ENCODE measurements at regions not wholly inside any gene's neighbourhood (a gene's known extent, or its start where the extent isn't known, plus 50 kb on each side); places are given as distances from the start of the nearest gene placed in this dataset.
"Not testable (repeated sequence)": the region's sequence is repeated elsewhere in the genome, so short reads cannot be mapped to it uniquely, and the experiment has no call there.

DNA sequence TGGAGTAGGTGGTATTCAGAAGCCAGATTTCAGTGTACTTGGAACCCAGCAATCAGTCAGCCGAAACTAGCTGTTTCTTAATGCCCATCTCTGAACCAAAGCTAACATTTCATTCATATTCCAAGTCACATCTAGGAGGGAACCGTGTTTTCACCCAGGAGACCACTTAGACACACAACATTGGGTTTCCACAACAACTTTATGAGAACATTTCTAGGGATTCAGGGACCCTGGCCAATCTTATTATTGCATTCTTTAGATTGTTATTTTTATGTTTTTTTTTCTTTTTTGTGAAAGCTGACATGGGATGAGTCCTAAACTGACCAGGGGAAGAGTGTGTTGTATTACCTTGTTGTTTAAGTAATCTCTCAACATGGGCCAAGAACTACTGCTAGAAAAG lies 72.5 kb upstream of the KIAA0040 start:
- 81 to 97% (median 84%) methylated on average over 2 of the region's 2 CpGs for WGBS, 5 donors
- TF ChIP-seq POLR2AphosphoS5 (IDR thresholded peaks at IDR 0.05) (no peak), POLR2A (IDR thresholded peaks at IDR 0.05) (no peak), CTCF (IDR thresholded peaks at IDR 0.05 in 8 of 11, conservative IDR thresholded peaks at IDR 0.05 in 3 of 11) (no peak)
- H3K27ac ChIP-seq = no peak overlapping the region
- H3K9me3 ChIP-seq = peaks cover 0 to 15% (median 11%) of the 10 kb centered on the region in 8 donors
- no peaks in the 10 kb centered on the region for H3K4me1 ChIP-seq
- intact Hi-C loops (cut with DNase I; ENCODE audit: low total_unique reads) = no loop called here
- H3K36me3 ChIP-seq = no peaks in the 10 kb centered on the region
- H3K27me3 ChIP-seq (replicated peaks in 1 of 7) = no peaks in the 10 kb centered on the region
- H3K4me3 ChIP-seq = no peak overlapping the region
- no peak for DNase-seq

GRCh38 chr1:175262621-175263020 lies 70.0 kb upstream of the KIAA0040 start:
- H3K27ac ChIP-seq = no peak overlapping the region
- no peaks in the 10 kb centered on the region for H3K4me1 ChIP-seq
- H3K36me3 ChIP-seq = no peaks in the 10 kb centered on the region
- WGBS, 5 donors = 71 to 92% (median 90%) methylated on average over 1 of the region's 1 CpG
- H3K4me3 ChIP-seq = no peak overlapping the region
- H3K9me3 ChIP-seq = peaks cover 0 to 17% (median 11%) of the 10 kb centered on the region in 8 donors
- H3K27me3 ChIP-seq (replicated peaks in 1 of 7) = no peaks in the 10 kb centered on the region
- DNase-seq = no peak
- intact Hi-C loops (cut with DNase I; ENCODE audit: low total_unique reads) = no loop called here
- TF ChIP-seq CTCF (IDR thresholded peaks at IDR 0.05 in 8 of 11, conservative IDR thresholded peaks at IDR 0.05 in 3 of 11) (no peak), POLR2A (IDR thresholded peaks at IDR 0.05) (no peak), POLR2AphosphoS5 (IDR thresholded peaks at IDR 0.05) (no peak)

DNA sequence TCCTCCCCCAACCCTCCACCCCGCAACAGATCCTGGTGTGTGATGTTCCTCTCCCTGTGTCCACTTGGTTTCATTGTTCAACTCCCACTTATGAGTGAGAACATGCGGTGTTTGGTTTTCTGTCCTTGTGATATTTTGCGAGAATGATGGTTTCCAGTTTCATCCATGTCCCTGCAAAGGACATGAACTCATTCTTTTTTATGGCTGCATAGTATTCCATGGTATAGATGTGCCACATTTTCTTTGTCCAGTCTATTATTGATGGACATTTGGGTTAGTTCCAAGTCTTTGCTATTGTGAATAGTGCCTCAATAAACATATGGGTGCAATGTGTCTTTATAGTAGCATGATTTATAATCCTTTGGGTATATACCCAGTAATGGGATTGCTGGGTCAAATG lies 63.7 kb upstream of the KIAA0040 start:
- H3K4me1 ChIP-seq; H3K4me3 ChIP-seq; DNase-seq; H3K36me3 ChIP-seq; H3K27me3 ChIP-seq (replicated peaks in 1 of 7); H3K27ac ChIP-seq; intact Hi-C loops (cut with DNase I; ENCODE audit: low total_unique reads): not testable (repeated sequence)
- H3K9me3 ChIP-seq = peaks cover 0 to 13% (median 0%) of the 10 kb centered on the region in 8 donors
- 77 to 100% (median 90%) methylated on average over 3 of the region's 3 CpGs for WGBS, 5 donors

DNA sequence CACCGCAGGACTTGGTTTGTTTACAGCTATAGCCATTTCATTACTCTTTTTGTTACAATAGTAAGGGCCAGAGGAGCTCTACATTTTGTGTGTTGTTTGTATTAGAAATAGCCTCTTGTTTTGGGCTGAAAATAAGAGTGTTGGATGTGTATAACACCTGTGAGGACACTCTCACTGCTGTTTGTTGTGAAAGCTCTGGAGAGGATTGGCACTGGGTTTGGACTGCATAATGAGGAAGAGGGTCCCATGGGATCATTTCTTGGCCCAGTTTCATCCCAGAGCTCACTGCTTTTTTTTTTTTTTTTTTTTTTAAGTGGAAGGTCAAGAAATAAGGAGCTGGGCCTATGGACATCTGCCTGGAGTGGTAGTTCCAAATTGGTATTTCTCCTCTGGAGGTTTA lies 61.6 kb upstream of the KIAA0040 start:
- DNase-seq = no peak
- H3K4me3 ChIP-seq = no peak overlapping the region
- TF ChIP-seq POLR2A (IDR thresholded peaks at IDR 0.05) (no peak), POLR2AphosphoS5 (IDR thresholded peaks at IDR 0.05) (no peak), CTCF (IDR thresholded peaks at IDR 0.05 in 8 of 11, conservative IDR thresholded peaks at IDR 0.05 in 3 of 11) (no peak)

GRCh38 chr1:175252561-175252960 lies 60.0 kb upstream of the KIAA0040 start:
- TF ChIP-seq POLR2A (IDR thresholded peaks at IDR 0.05) (no peak), CTCF (IDR thresholded peaks at IDR 0.05 in 8 of 11, conservative IDR thresholded peaks at IDR 0.05 in 3 of 11) (no peak), POLR2AphosphoS5 (IDR thresholded peaks at IDR 0.05) (no peak)
- Histone ChIP-seq H3K4me1 (no peaks in the 10 kb centered on the region), H3K27me3 (replicated peaks in 1 of 7) (no peaks in the 10 kb centered on the region), H3K36me3 (no peaks in the 10 kb centered on the region), H3K4me3 (no peak overlapping the region), H3K27ac (no peak overlapping the region), H3K9me3 (peaks cover 0 to 13% (median 0%) of the 10 kb centered on the region in 8 donors)
- WGBS, 5 donors = 72 to 84% (median 83%) methylated on average over 2 of the region's 2 CpGs
- DNase-seq = no peak
- intact Hi-C loops (cut with DNase I; ENCODE audit: low total_unique reads) = no loop called here

More for the DNA sequence above, 61.6 kb upstream of the KIAA0040 start:
- peaks cover 0 to 13% (median 0%) of the 10 kb centered on the region in 8 donors for H3K9me3 ChIP-seq
- H3K27me3 ChIP-seq (replicated peaks in 1 of 7) = no peaks in the 10 kb centered on the region
- intact Hi-C loops (cut with DNase I; ENCODE audit: low total_unique reads) = no loop called here
- no peaks in the 10 kb centered on the region for H3K4me1 ChIP-seq
- 89 to 98% (median 96%) methylated on average over 1 of the region's 1 CpG for WGBS, 5 donors
- H3K36me3 ChIP-seq = no peaks in the 10 kb centered on the region
- no peak overlapping the region for H3K27ac ChIP-seq
